ENCODE measurements at regions not wholly inside any gene's neighbourhood (a gene's known extent, or its start where the extent isn't known, plus 50 kb on each side); places are given as distances from the start of the nearest gene placed in this dataset.

- H3K4me3 ChIP-seq (ENCODE audit: low read length) = no peak overlapping the region
- no peak for DNase-seq (ENCODE audit: low read depth)
- TF ChIP-seq CTCF (conservative IDR thresholded peaks at IDR 0.05; ENCODE audit: low read length) = no peak
Observed at GRCh38 chr9:86594724-86595123, 240.5 kb upstream of the TUT7 start.

- no peak overlapping the region for H3K4me3 ChIP-seq (ENCODE audit: low read length)
- no peak for TF ChIP-seq CTCF (conservative IDR thresholded peaks at IDR 0.05; ENCODE audit: low read length)
- peak; percentile 72 for DNase-seq (ENCODE audit: low read depth)
Observed at GRCh38 chr9:86591472-86591871, 237.3 kb upstream of the TUT7 start.

GRCh38 chr9:86589730-86590129, 235.5 kb upstream of the TUT7 start:
- no peak overlapping the region for H3K4me3 ChIP-seq (ENCODE audit: low read length)

GRCh38 chr9:86589273-86589672, 235.1 kb upstream of the TUT7 start:
- no peak overlapping the region for H3K4me3 ChIP-seq (ENCODE audit: low read length)
- no peak for TF ChIP-seq CTCF (conservative IDR thresholded peaks at IDR 0.05; ENCODE audit: low read length)
- no peak for DNase-seq (ENCODE audit: low read depth)

More at GRCh38 chr9:86589730-86590129, 235.5 kb upstream of the TUT7 start:
- no peak for TF ChIP-seq CTCF (conservative IDR thresholded peaks at IDR 0.05; ENCODE audit: low read length)
- no peak for DNase-seq (ENCODE audit: low read depth)

- no peak overlapping the region for H3K4me3 ChIP-seq (ENCODE audit: low read length)
- DNase-seq (ENCODE audit: low read depth) = no peak
- TF ChIP-seq CTCF (conservative IDR thresholded peaks at IDR 0.05; ENCODE audit: low read length) = no peak
Observed at GRCh38 chr9:86586144-86586494, 231.9 kb upstream of the TUT7 start.

- DNase-seq (ENCODE audit: low read depth) = no peak
- peak overlapping the region; percentile 34 for H3K4me3 ChIP-seq (ENCODE audit: low read length)
- TF ChIP-seq CTCF (conservative IDR thresholded peaks at IDR 0.05; ENCODE audit: low read length) = no peak
Observed at GRCh38 chr9:86585422-86586143, 231.4 kb upstream of the TUT7 start.

GRCh38 chr9:86580688-86581087, 226.5 kb upstream of the TUT7 start:
- H3K4me3 ChIP-seq (ENCODE audit: low read length) = no peak overlapping the region
- DNase-seq (ENCODE audit: low read depth) = peak; percentile 27
- TF ChIP-seq CTCF (conservative IDR thresholded peaks at IDR 0.05; ENCODE audit: low read length) = no peak
